ENCODE measurements at regions not wholly inside any gene's neighbourhood (a gene's known extent, or its start where the extent isn't known, plus 50 kb on each side); places are given as distances from the start of the nearest gene placed in this dataset.
"Not testable (repeated sequence)": the region's sequence is repeated elsewhere in the genome, so short reads cannot be mapped to it uniquely, and the experiment has no call there.

GRCh38 chrX:36859231-36859630 lies 148.9 kb upstream of the FAM47C start:
- no peak overlapping the region for H3K4me3 ChIP-seq (ENCODE audit: low read depth, low read length)
- TF ChIP-seq CTCF (IDR thresholded peaks at IDR 0.05; ENCODE audit: borderline replicate concordance, insufficient read depth, low read depth, low read length), result no peak

GRCh38 chrX:36861601-36862000 lies 146.6 kb upstream of the FAM47C start:
- H3K4me3 ChIP-seq (ENCODE audit: low read depth, low read length), result no peak overlapping the region
- TF ChIP-seq CTCF (IDR thresholded peaks at IDR 0.05; ENCODE audit: borderline replicate concordance, insufficient read depth, low read depth, low read length), result no peak

- H3K4me3 ChIP-seq (ENCODE audit: low read depth, low read length), result no peak overlapping the region
- 0 out of 2 replicates have a peak, but pooled peaks have one; percentile 24 for TF ChIP-seq CTCF (IDR thresholded peaks at IDR 0.05; ENCODE audit: borderline replicate concordance, insufficient read depth, low read depth, low read length)
Observed at GRCh38 chrX:36867143-36867542, 141.0 kb upstream of the FAM47C start.

GRCh38 chrX:36868592-36868991 lies 139.6 kb upstream of the FAM47C start:
- H3K4me3 ChIP-seq (ENCODE audit: low read depth, low read length), result no peak overlapping the region
- no peak for TF ChIP-seq CTCF (IDR thresholded peaks at IDR 0.05; ENCODE audit: borderline replicate concordance, insufficient read depth, low read depth, low read length)

GRCh38 chrX:36869457-36869856 lies 138.7 kb upstream of the FAM47C start:
- no peak for TF ChIP-seq CTCF (IDR thresholded peaks at IDR 0.05; ENCODE audit: borderline replicate concordance, insufficient read depth, low read depth, low read length)
- H3K4me3 ChIP-seq (ENCODE audit: low read depth, low read length), result no peak overlapping the region

- no peak for TF ChIP-seq CTCF (IDR thresholded peaks at IDR 0.05; ENCODE audit: borderline replicate concordance, insufficient read depth, low read depth, low read length)
- H3K4me3 ChIP-seq (ENCODE audit: low read depth, low read length), result no peak overlapping the region
Observed at GRCh38 chrX:36897690-36898089, 110.5 kb upstream of the FAM47C start.

- TF ChIP-seq CTCF (IDR thresholded peaks at IDR 0.05; ENCODE audit: borderline replicate concordance, insufficient read depth, low read depth, low read length), result peak; percentile 59
- H3K4me3 ChIP-seq (ENCODE audit: low read depth, low read length), result no peak overlapping the region
Observed at GRCh38 chrX:36898301-36898700, 109.9 kb upstream of the FAM47C start.

GRCh38 chrX:36904561-36904960 lies 103.6 kb upstream of the FAM47C start:
- not testable (repeated sequence) for H3K4me3 ChIP-seq (ENCODE audit: low read depth, low read length)

Data from GM12875 (cell line).